ENCODE measurements at regions not wholly inside any gene's neighbourhood (a gene's known extent, or its start where the extent isn't known, plus 50 kb on each side); places are given as distances from the start of the nearest gene placed in this dataset.
"Not testable (repeated sequence)": the region's sequence is repeated elsewhere in the genome, so short reads cannot be mapped to it uniquely, and the experiment has no call there.

DNA sequence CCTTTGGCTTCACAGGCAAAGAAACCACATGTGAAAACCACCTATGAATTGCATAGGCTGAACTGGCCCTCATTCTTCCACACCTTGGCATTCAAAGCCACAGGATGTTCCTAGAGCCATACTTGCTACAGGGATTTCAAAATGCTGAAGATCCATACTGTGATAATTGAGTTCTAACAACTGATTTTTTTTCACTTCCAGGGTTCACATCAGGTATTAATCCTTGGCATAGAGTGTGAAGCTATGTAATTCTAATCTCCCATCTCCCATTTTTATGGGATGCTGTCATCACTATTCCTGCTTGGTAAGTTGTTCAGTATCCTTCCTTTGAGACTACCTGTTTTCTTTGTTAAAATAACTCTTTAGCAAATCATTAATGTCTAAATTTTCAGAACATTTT, 1569.2 kb upstream of the ADGRL3 start:
- DNase-seq = no peak

DNA sequence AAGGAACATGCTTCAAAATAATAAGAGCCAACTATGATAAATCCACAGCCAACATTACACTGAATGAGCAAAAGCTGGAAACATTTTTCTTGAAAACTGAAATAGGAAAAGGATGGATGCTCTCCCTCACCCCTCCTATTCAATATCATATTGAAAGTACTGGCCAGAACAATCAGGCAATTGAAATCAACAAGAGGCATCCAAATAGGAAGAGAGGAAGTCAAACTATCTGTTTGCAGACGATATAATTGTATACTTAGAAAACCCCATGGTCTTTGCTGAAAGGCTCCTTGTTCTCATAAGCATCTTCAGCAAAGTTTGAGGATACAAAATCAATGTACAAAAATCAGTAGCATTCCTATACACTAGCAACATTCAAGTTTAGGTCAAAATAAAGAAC, 1562.5 kb upstream of the ADGRL3 start:
- no peak for DNase-seq

DNA sequence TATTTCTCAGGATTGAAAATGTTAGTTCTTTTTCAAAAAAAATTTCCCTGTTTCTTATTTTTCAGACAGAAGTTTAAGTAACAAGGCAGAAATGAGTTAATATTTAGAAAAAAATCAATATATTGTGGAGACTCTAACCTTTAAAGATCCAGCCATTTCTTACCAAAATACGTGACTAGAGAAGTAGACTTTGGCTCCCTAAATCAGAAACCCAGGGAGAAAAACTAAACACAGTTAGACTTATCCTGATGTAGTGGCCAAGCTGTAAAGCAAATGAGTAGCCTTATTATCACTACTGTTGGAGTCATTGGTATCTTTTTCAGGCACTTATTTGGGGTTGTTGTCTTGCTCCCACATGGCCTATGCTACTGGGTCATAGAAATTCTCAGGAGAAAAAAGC, 1556.4 kb upstream of the ADGRL3 start:
- DNase-seq = no peak

DNA sequence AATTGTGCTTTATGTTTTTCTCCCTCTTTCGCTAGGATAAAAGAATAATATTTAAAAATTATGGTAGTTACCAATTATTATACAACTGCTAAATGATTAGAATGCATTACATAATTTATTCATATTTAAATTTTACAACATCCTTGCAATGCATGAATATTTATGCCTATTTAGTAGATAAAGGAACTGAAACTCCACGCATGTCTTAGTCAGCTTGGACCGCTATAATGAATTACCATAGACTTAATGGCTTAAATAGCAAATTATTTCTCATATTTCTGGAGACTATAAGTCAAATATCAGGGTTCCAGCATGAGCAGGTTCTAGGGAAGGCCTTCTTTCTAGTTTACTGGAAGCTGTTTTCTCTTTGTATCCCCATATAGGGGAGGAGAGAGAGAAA, 1555.4 kb upstream of the ADGRL3 start:
- DNase-seq = no peak

DNA sequence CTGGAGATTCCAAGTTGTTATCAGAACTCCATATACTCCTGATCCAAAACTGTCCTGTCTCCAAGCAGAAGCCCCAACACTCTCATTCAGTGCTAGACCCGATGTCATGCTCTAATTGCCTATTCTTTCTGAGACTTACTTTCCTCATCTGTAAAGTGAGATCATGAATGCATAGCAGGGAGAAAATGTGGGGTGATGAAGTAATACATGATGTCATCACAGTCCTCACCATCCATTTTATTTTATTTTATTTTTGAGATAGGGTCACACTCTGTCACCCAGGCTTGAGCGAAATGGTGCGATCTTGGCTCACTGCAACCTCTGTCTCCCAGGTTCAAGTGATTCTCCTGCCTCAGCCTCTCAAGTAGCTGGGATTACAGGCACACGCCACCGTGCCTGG, 1554.0 kb upstream of the ADGRL3 start:
- DNase-seq = no peak

DNA sequence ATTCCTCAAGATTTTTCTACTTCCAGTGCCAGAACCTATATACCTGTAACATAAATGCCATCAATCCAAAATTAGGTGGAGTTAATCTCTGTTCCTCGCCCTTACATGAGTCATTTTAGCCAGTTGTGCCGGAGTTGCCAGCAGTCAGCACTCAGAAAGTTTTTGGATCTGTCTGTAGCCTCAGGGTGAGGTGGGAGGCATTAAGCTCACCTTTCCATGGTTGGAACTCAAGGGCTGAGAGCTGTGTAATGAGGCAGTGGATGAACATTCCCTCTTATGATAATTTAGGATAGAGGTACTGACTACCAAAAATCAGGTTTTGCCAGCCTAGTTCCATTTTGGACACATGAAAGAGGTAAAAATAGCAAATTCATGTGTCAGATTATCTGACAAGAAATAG, 1553.1 kb upstream of the ADGRL3 start:
- no peak for DNase-seq

DNA sequence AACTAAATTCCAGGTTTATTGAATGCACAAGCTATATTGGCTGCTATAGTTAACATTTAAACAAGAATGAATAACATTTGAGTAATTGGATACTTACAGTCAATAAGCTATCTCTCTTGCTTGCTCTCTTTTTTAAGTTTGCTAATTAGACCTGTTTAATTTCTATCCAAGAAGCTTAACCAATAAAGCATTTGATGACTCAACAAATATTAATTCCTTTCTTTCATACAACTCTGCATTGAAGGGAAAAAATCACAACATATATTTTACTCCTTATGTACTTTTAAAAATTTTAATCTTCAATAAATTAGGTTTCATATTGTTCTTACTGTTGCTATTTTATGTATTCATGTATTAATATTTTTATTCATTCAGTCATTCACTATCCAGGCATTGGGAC, 1552.6 kb upstream of the ADGRL3 start:
- no peak for DNase-seq

DNA sequence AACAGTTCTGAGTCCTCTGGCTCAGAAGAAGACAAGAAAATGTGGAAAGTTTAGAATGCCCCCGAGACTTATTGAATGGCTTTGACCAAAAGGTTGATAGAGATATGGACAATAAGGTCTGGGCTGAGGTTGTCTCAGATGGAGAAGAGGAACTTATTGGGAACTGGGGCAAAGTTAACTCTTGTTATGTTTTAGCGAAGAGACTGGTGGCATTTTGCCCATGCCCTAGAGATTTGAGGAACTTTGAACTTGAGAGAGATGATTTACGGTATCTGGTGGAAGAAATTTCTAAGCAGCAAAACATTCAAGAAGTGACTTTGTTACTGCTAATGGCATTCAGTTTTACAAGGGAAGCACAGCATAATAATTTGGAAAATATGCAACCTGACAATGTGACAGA, 1549.3 kb upstream of the ADGRL3 start:
- no peak for DNase-seq

DNA sequence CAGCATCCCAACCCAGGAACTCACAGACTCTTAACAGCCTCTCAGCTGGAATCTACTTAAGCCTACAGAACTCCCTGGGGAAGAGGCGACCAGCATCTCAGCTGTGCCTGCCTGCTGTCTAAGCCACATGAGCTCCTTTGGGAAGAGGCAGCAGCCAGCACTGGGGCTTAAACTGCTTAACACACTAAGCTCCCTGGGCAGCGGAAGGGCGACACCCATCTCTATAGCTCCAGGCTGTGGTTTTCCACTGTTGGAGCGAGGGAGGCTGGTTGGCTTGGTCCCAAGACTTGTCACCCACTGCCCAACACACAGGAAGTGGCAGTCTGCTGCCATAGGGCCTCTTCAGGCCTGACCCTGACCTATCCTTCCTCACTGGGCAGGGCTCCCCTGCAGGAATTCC, 1544.1 kb upstream of the ADGRL3 start:
- no peak for DNase-seq

DNA sequence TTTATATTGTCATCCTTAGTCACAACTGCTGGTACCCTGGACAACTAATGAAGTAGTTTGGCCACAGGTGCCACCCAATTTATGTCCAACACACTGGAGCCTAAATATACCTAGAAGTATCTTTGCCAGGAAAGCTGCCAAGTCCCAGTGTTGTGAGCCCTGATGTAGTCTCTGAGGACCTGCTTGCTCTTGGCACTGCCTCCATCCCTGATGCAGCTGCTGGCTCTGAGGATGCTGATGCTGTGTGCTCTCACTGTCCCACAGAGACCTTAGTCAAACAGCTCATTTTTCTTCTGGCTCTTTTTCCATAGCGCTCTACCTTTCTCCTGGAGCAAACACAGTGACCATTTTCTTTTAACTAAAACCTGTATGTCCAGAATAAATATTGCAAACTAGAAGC, 1535.4 kb upstream of the ADGRL3 start:
- peak; percentile 3 for DNase-seq

DNA sequence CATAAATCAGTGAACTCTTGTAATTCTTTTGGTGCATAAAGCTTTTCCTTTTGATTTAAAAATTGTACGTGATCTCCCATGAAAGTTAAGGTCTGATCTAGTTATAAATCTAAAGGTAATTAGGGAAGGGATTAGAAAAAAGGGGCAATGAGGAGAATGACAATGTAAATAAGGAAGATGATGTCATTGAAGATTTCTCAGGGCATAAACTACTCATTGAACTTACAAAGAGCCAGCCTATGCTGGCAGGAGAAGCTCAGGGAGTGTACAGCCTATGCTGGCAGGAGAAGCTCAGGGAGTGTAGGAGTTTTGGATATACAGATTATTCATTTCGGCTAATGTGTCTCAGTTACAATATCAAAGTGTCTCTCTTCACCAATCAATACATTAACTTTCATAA, 1533.5 kb upstream of the ADGRL3 start:
- no peak for DNase-seq

DNA sequence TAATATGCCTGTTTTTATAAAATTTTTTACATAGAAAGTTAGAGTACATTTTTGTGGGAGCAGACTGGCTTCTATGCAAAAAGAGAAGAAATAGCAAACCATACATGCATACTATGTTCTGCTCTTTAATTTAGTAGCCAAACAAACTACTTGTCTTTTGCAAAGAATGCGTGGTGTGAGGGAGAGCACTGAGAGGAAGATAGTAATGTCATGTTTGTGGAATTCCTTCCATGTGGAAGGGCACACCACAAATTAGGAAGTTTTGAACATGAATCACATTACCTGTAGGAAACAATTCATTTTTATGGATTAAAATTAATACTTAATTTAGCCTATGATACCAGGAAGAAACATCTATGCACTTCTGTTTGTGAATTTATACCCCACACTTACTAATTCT, 1529.1 kb upstream of the ADGRL3 start:
- no peak for DNase-seq

DNA sequence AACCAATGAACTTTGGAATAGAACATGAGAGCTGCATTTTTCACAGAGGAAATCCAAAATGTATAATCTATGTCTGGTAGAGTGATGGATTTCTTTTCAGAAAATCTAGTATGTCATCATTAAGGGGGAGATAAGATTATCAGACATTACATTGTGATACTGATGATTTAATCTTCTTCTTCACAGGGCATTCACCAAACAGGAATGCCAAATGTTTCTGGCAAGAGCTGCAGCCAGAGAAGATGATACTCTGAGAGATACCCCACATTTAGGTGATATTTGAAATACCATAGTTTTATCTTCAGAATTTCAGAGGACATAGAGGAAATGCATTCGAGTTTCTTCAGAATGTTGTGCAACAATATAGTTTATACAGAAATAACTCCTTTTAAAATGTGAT, 1523.7 kb upstream of the ADGRL3 start:
- DNase-seq = no peak

DNA sequence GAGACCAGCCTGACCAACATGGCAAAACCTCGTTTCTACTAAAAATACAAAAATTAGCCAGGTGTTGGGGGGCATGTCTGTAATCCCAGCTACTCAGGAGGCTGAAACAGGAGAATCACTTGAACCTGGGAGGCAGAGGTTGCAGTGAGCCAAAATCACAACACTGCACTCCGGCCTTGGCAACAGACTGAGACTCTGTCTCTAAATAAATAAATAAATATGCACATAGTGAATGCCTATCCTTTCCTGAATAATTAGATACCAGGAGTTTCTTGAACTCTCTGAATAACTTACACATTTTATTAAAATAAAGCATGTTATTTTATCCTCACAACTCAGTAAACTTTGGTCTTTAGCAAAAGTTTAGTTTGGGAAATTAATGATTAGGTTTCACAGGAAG, 1523.1 kb upstream of the ADGRL3 start:
- not testable (repeated sequence) for DNase-seq

DNA sequence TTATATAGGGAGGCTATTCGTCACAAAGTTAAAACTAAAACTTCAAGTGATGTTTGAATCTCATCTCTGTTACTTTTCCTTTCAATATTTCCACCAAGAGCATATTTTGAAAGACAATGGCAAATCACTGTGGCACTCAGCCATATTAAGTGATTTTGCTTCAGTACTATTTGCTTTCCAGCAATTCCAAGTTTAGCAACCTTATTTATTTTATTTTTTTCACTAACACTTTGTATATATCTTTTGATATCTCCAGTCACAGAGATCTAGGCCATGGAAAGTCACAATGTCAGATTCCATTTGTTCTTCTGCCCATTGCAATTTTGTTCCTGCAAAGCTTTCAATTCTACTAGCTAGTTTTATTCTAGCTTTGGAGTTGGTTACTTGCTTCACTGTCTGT, 1514.5 kb upstream of the ADGRL3 start:
- DNase-seq = no peak

DNA sequence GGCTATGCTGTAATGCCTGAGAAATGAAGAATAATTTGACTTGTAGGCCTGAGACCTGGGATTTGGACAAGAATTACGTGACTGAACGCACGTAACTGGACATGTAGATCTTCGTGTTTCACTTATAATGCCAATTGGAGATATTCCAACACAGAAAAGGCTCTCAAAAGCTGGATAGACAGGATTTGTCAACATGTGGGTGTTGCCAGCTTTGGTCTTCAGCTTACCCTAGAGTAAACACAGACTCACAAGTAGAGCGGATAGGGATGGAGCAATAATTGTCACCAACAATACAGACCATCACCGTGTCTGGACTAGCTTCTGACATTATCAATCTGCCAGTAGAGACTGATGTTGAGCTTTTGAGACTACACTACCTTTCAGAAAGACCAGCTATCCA, 1511.0 kb upstream of the ADGRL3 start:
- DNase-seq = no peak

DNA sequence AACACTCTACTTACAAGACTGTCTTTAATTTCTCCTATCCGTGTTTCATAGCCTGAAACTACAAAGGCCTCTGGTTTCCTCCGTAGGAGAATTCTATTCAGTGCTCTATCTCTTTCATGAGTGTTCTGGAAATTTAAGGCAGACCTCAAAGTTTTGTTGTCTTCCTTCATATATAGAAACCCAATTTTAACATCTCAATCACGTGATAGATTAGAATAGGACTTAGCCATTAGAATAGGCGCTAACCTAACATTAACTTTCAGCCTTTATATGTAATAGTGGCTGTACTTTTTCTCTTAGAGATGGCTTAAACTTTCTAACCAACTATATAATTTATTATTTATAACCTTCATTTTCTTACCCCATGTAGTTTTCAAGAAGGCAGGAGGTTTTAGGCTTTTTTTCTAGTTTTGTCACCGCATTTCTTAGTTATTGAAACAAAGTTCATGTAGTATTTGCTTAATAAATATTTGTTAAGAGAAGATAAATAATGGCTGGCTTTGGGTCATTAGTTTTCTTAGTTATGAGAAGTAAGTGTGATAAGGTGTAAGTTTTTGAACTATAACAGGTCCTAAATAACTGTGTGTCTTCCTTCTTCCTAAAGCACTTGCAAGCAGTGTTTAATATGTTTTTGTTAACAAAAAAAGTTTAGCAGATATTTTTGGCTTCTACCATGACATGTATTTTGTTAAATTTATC, 1504.6 kb upstream of the ADGRL3 start:
- DNase-seq = no peak

DNA sequence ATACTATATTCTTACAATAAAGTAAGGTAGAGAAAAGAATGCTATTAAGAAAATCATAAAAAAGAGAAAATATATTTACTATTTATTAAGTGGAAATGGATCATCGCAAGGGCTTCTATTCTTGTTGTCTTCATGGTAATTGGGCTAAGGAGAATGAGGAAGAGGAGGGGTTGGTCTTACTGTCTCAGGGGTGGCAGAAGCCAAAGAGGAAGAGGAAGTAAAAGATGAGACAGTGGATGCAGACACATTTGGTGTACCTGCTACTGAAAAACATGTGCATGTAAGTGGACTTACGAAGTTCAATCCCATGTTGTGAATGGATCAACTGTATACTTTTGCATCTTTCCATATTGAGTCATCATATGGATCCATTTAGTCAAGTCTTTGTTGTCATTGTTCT, 1502.1 kb upstream of the ADGRL3 start:
- no peak for DNase-seq

DNA sequence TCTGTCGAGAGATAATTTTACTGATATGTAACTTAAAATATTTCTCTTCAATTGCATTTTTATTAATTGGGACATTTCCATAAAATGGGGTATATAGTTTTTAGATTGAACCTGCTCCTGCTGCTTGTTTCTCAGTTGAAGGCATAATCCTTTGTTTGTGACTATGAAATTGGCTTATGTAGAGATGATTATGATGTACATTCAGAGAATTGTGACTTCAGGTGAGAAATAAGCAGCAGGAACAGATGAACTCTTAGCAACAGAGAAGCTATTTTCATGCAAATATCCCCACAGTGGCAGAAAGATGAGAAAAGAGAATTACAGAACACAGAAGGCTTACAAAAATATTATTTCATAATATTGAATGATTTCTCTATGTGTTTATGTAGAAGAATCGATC, 1499.5 kb upstream of the ADGRL3 start:
- no peak for DNase-seq

DNA sequence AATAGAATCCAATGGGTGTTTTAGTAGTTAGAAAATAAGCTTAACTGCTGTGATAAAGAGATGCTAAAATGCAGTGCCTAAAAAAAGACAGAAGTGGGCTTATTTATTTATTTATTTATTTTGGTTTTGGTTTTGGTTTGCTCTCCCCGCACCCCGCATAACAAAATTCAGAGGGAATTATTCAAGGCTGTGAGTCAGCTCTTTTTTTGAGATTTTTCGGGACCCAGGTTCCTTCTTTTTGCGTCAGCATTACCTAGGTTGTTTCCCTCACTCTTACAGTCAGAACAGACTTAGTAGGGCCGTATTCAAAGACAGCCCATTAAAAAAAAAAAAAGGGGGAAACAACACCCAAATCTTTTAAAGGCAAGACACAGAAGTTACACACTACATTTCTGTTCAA, 1495.5 kb upstream of the ADGRL3 start:
- DNase-seq = no peak

DNA sequence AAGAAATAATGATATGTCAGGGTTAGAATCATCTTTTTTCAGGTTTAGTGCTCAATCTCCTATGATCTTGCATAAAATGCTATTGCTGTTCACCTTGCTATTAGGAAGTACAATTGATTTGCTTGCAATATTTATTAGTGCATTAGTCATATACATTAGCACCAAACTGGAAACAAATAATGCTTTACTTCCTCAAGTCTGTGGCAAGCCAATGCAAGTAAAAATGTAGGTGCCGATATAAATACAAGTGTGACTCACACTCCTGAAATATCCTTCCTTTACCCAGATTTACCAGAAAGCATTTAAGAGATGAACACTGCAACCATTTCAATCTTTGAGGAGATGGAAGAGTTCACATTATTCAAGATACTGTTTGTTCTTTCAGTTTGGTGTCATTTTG, 1487.7 kb upstream of the ADGRL3 start:
- no peak for DNase-seq

DNA sequence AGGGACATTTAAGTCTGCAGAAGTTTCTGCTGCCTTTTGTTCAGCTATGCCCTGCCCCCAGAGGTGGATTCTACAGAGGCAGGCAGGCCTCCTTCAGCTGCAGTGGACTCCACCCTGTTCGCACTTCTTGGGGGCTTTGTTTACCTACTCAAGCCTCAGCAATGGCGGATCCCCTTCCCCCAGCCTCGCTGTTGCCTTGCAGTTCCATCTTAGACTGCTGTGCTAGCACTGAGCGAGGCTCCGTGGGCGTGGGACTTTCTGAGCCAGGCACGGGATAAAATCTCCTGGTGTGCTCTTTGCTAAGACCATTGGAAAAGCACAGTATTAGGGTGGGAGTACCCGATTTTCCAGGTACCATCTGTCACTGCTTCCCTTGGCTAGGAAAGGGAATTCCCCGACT, 1475.8 kb upstream of the ADGRL3 start:
- DNase-seq = not testable (repeated sequence)

DNA sequence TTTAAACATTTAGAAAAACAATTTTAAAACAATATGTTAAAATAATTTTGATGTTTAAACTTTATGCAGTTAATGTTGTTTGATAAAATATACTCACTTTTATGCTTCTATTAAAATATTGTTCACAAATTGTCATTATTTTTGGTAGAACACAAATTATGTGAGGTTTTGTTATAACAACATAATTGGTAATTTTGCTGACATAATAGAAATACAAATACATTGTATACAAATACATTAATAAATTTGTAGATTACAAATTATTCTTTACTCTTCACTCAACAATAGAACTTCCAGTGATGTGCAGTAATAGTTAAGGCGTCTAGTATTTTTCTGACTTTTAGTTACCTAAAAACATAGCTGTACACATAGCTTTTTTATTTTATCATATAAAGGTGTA, 1472.4 kb upstream of the ADGRL3 start:
- no peak for DNase-seq

DNA sequence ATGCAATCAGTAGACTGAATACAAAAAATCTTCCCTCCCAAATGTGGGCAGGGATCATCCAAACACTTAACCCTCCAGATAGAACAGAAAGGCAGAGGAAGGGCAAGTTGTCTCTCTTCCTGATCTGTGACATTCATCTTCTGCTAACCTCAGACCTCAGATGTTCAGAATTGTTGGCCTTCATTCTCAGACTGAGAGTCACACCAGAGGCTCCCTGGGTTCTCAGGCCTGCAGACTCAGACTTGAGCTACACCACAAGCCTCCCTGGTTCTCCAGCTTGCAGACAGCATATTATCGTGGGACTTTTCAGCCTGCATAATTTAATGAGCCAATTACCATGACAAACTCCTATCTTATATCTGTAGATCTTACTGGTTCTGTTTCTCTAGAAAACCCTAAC, 1471.6 kb upstream of the ADGRL3 start:
- no peak for DNase-seq

DNA sequence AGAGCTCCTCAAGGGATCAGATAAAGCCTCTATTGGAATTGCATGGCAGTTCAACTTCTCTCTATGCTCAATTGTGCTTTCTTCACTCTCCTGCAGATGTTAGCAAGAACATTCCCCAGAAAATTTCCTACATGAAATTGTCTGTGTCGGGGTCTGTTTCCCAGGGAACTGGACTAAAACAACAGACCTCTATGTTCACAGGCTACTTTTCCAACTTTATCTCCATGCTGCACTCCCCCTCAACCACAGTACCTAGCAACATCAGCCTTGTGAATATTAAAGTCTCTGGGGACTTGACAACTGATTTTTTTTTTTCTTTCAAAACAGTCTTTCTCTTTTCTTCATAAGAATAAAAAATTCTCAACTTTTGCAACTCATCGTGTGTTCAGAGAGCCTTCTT, 1470.8 kb upstream of the ADGRL3 start:
- no peak for DNase-seq

DNA sequence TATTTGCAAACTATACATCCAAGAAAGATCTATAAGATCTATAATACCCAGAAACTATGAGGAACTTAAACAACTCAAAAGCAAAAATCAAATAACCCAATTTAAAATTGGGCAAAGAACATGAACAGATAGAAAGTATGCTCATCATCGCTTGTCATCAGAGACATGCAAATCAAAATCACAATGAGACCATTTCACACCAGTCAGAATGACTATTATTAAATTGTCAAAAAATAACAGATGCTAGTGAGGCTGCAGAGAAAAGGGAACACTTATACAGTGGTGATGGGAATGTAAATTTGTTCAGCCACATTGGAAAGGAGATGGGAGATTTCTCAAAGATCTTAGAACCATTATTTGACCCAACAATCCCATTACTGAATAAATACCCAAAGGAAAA, 1451.7 kb upstream of the ADGRL3 start:
- no peak for DNase-seq

Data from NCI-H1105 (cell line).